IMR-90 (cell line): ENCODE measurements at regions not wholly inside any gene's neighbourhood (a gene's known extent, or its start where the extent isn't known, plus 50 kb on each side); places are given as distances from the start of the nearest gene placed in this dataset.

Experiments used
- ATAC-seq: fragments of 200-7000 bp; cut with Tn5 transposase; 2 replicates; pipeline ENCODE4 v1.9.1; 2020; ENCODE audit warnings: low read depth, mild to moderate bottlenecking, moderate library complexity
- BruUV-seq: library from RNA; stranded (reverse); fragments of 400-500 nt; replicated peaks from 2 replicates; lab custom pipeline; 2021; lab: Mats Ljungman, UMichigan
- CTCF ChIA-PET: fragments of 300-600 bp; formaldehyde crosslinking; extraction: SDS; loops from one replicate; lab custom pipeline; 2021; ENCODE audit warnings: antibody characterized with exemption; lab: Yijun Ruan, JAX
- POLR2A ChIA-PET: fragments of 300-600 bp; sonication (Branson Sonifier 250); formaldehyde crosslinking; loops from one replicate; lab custom pipeline; 2022; ENCODE audit warnings: antibody characterized with exemption; ENCODE audit not compliant: unreplicated experiment; lab: Charles Lee
- DNase-seq: peaks from one replicate; pipeline ENCODE4 v3.0.0; 2013
- H2AFZ ChIP-seq: replicated peaks from 2 replicates; pipeline ENCODE3; 2013; ENCODE audit warnings: low read length, mild to moderate bottlenecking; ENCODE audit not compliant: poor library complexity
- H2AK5ac ChIP-seq: 2 replicates; pipeline ENCODE4 v1.6.1; 2013; ENCODE audit warnings: low read depth, low read length, inconsistent platforms
- H2AK9ac ChIP-seq: replicated peaks from 2 replicates; pipeline ENCODE3; 2013; ENCODE audit warnings: mild to moderate bottlenecking, low read depth, low read length, moderate library complexity; ENCODE audit not compliant: poor library complexity
- H2BK120ac ChIP-seq: 2 replicates; pipeline ENCODE4 v1.6.1; 2013; ENCODE audit warnings: low read depth, low read length, inconsistent platforms
- H2BK15ac ChIP-seq: 3 replicates; pipeline ENCODE4 v1.6.1; 2013; ENCODE audit warnings: low read depth, low read length, inconsistent platforms
- H2BK20ac ChIP-seq: 2 replicates; pipeline ENCODE4 v1.6.1; 2013; ENCODE audit warnings: low read depth, mild to moderate bottlenecking, inconsistent platforms, low read length, moderate library complexity
- H2BK5ac ChIP-seq: 2 replicates; pipeline ENCODE4 v1.6.1; 2013; ENCODE audit warnings: mild to moderate bottlenecking, low read depth, low read length, inconsistent platforms; ENCODE audit not compliant: poor library complexity, severe bottlenecking
- H3K14ac ChIP-seq: replicated peaks from 2 replicates; pipeline ENCODE4 v1.6.1; 2013; ENCODE audit warnings: low read depth, low read length, inconsistent platforms
- H3K18ac ChIP-seq: 2 replicates; pipeline ENCODE4 v1.6.1; 2013; ENCODE audit warnings: low read depth, low read length, control low read depth
- H3K23ac ChIP-seq: 2 replicates; pipeline ENCODE4 v1.6.1; 2013; ENCODE audit warnings: low read depth, low read length, inconsistent platforms
- H3K27ac ChIP-seq: 2 replicates; pipeline ENCODE4 v1.5.1; 2013; ENCODE audit warnings: mild to moderate bottlenecking, control low read depth, low read length; ENCODE audit not compliant: insufficient read depth
- H3K27me3 ChIP-seq: 2 replicates; pipeline ENCODE4 v1.6.1; 2013; ENCODE audit warnings: low read length; ENCODE audit not compliant: control insufficient read depth, insufficient read depth
- H3K36me3 ChIP-seq: 2 replicates; pipeline ENCODE4 v1.6.1; 2013; ENCODE audit warnings: low read length, mixed read lengths; ENCODE audit not compliant: control insufficient read depth, insufficient read depth
- H3K4ac ChIP-seq: 2 replicates; pipeline ENCODE4 v1.6.1; 2013; ENCODE audit warnings: low read depth, low read length, inconsistent platforms
- H3K4me1 ChIP-seq: 2 replicates; pipeline ENCODE4 v1.6.1; 2013; ENCODE audit warnings: low read length, mixed read lengths; ENCODE audit not compliant: control insufficient read depth, insufficient read depth
- H3K4me2 ChIP-seq: 2 replicates; pipeline ENCODE4 v1.6.1; 2013; ENCODE audit warnings: low read depth, mild to moderate bottlenecking, control low read depth, low read length, moderate library complexity
- H3K4me3 ChIP-seq: 2 replicates; pipeline ENCODE4 v1.5.1; 2013; ENCODE audit warnings: low read depth, mild to moderate bottlenecking, control low read depth, low read length, moderate library complexity; ENCODE audit not compliant: insufficient read depth
- H3K56ac ChIP-seq: 2 replicates; pipeline ENCODE4 v1.6.1; 2013; ENCODE audit warnings: low read length, inconsistent platforms; ENCODE audit not compliant: insufficient read depth; ENCODE audit errors: extremely low read depth
- H3K79me1 ChIP-seq, 2 experiments: 2 replicates each; pipeline ENCODE4 v1.6.1; 2013; ENCODE audit warnings: low read length in 2 of 2, inconsistent platforms in 1 of 2, low read depth in 1 of 2
- H3K9ac ChIP-seq: 2 replicates; pipeline ENCODE4 v1.6.1; 2013; ENCODE audit warnings: low read depth, low read length, control low read depth
- H3K9me1 ChIP-seq: 2 replicates; pipeline ENCODE4 v1.6.1; 2013; ENCODE audit warnings: low read length, inconsistent platforms; ENCODE audit not compliant: insufficient read depth
- H3K9me3 ChIP-seq: 2 replicates; pipeline ENCODE4 v1.6.1; 2013; ENCODE audit warnings: low read length; ENCODE audit not compliant: control insufficient read depth, insufficient read depth
- H4K20me1 ChIP-seq: 2 replicates; pipeline ENCODE4 v1.6.1; 2013; ENCODE audit warnings: low read length, inconsistent platforms; ENCODE audit not compliant: insufficient read depth
- H4K5ac ChIP-seq: 2 replicates; pipeline ENCODE4 v1.6.1; 2013; ENCODE audit warnings: mild to moderate bottlenecking, low read depth, low read length, control low read depth
- H4K8ac ChIP-seq, 2 experiments: 2 replicates each; pipeline ENCODE4 v1.6.1; 2013; ENCODE audit warnings: low read depth in 2 of 2, low read length in 2 of 2, control low read depth in 1 of 2, inconsistent platforms in 1 of 2
- H4K91ac ChIP-seq: 2 replicates; pipeline ENCODE4 v1.6.1; 2013; ENCODE audit warnings: low read depth, low read length, inconsistent platforms; ENCODE audit not compliant: insufficient read depth
- WGBS, 2 experiments: methylation state at CpG; one replicate each; pipeline versions ENCODE4 v1.1.5 to v1.1.7; 2013; ENCODE audit warnings: missing lambda C conversion rate in 2 of 2; ENCODE audit not compliant: insufficient read length in 1 of 2; ENCODE audit errors: extremely low coverage in 2 of 2; 5-methylcytosine and 5-hydroxymethylcytosine counted together
- dilution Hi-C: fragments of 300-500 bp; cut with HindIII; formaldehyde crosslinking; loops from one replicate; pipeline ENCODE4 v1.14.3; 2018; ENCODE audit warnings: low sequenced_read_pairs; ENCODE audit not compliant: unreplicated experiment
- in situ Hi-C: fragments of 300-500 bp; cut with MboI; formaldehyde crosslinking; loops from 3 replicates; pipeline ENCODE4 v1.14.3; 2019; ENCODE audit warnings: low sequenced_read_pairs, inconsistent platforms, mixed read lengths
- intact Hi-C: fragments of 100-400 bp; cut with micrococcal nuclease; formaldehyde crosslinking; loops from 2 replicates; pipeline ENCODE4 v1.10.0; 2022
- TF ChIP-seq, protein P1 (sequence below): fragments of 150-350 bp; IDR thresholded peaks from 2 replicates; pipeline ENCODE4 v1.6.1; 2017; ENCODE audit warnings: mild to moderate bottlenecking, antibody characterized with exemption, low read length, low read depth
- TF ChIP-seq, protein P2 (sequence below): conservative IDR thresholded peaks from 2 replicates; pipeline ENCODE4 v1.5.1; 2012; ENCODE audit warnings: mild to moderate bottlenecking, low read depth, low read length, improper control_type of control experiment

DNA sequence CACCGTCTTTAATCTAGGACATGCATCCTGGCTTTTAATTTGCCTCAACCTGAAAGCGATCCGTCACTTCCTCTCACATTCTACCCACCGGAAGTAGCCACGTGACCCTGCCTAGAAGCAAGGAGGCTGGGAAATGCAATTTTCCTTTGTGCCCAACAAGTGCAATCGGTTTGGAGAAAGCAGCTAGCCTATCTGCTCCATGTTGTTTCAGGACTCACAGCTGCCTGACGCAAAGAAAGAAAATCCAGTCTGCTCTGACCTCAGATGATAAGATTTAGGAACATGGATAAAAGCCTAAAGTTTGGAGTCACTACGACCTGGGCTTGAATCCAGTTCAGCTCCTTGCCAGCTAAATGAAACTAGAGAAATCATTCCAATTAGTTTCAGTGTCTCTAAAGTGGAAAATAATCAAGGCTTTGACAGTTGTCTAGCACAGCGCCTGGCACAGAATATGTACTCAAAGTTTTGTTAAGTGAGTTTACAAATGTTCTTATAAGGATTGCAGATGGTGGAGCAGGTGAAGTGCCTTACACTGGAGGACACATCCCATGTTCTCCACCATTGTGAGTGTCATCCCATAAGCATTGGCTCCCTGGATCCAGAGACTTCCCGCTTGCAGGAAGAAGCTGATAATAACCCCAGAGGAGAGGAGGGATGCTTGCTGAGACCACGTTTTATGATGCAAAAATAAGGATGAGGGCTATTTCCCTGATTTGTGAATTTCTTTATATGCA, 553.7 kb downstream of the MN1 start:
- Histone ChIP-seq H4K5ac (no peak overlapping the region), H4K20me1 (no peaks in the 10 kb centered on the region), H3K9ac (no peak overlapping the region), H3K9me3 (peaks cover 11% of the 10 kb centered on the region), H2AFZ (no peak overlapping the region), H2AK5ac (no peak overlapping the region), H3K14ac (no peak overlapping the region), H2BK5ac (no peak overlapping the region), H3K4me1 (no peaks in the 10 kb centered on the region), H3K23ac (0 out of 2 replicates have a peak overlapping the region, but pooled peaks have one; percentile 26), H3K4ac (no peak overlapping the region), H3K9me1 (no peaks in the 10 kb centered on the region), H3K4me2 (no peak overlapping the region), H3K79me1 (no peaks in the 10 kb centered on the region), H2BK120ac (no peak overlapping the region), H2BK15ac (no peak overlapping the region), H4K8ac (no peak overlapping the region), H3K4me3 (no peak overlapping the region), H3K27me3 (peaks cover 8% of the 10 kb centered on the region), H3K56ac (no peak overlapping the region), H2BK20ac (no peak overlapping the region), H3K18ac (no peak overlapping the region), H4K91ac (no peak overlapping the region), H2AK9ac (no peak overlapping the region), H3K27ac (no peak overlapping the region), H3K36me3 (no peaks in the 10 kb centered on the region)
- WGBS, 2 experiments, result 35% methylated on average over 4 of the region's 11 CpGs; no CpG with 5 or more reads in 1 of the 2 experiments
- ATAC-seq, result no peak
- intact Hi-C loops (no loop called here), dilution Hi-C loops (no loop called here), in situ Hi-C loops (no loop called here)
- DNase-seq, result no peak
- ChIA-PET CTCF (no interaction called here), POLR2A (interaction anchor here (0.6 kb wide), 1 partner anchor 1461 kb away, joined by 4 read pairs; no protein-coding TSS in a partner anchor)
- TF ChIP-seq, protein P1, sequence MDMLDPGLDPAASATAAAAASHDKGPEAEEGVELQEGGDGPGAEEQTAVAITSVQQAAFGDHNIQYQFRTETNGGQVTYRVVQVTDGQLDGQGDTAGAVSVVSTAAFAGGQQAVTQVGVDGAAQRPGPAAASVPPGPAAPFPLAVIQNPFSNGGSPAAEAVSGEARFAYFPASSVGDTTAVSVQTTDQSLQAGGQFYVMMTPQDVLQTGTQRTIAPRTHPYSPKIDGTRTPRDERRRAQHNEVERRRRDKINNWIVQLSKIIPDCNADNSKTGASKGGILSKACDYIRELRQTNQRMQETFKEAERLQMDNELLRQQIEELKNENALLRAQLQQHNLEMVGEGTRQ, result peak; percentile 12; the same call in 1 of the 2 replicates
- TF ChIP-seq, protein P2, sequence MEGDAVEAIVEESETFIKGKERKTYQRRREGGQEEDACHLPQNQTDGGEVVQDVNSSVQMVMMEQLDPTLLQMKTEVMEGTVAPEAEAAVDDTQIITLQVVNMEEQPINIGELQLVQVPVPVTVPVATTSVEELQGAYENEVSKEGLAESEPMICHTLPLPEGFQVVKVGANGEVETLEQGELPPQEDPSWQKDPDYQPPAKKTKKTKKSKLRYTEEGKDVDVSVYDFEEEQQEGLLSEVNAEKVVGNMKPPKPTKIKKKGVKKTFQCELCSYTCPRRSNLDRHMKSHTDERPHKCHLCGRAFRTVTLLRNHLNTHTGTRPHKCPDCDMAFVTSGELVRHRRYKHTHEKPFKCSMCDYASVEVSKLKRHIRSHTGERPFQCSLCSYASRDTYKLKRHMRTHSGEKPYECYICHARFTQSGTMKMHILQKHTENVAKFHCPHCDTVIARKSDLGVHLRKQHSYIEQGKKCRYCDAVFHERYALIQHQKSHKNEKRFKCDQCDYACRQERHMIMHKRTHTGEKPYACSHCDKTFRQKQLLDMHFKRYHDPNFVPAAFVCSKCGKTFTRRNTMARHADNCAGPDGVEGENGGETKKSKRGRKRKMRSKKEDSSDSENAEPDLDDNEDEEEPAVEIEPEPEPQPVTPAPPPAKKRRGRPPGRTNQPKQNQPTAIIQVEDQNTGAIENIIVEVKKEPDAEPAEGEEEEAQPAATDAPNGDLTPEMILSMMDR, result no peak
- BruUV-seq, result no TSS peak
